NCI-H526 (cell line): ENCODE measurements at regions not wholly inside any gene's neighbourhood (a gene's known extent, or its start where the extent isn't known, plus 50 kb on each side); places are given as distances from the start of the nearest gene placed in this dataset.
"Not testable (repeated sequence)": the region's sequence is repeated elsewhere in the genome, so short reads cannot be mapped to it uniquely, and the experiment has no call there.

ENCODE experiments used
- DNase-seq, 2 experiments: peaks; one replicate each; lab custom pipeline; 2025; lab: John Stamatoyannopoulos, UW

DNA sequence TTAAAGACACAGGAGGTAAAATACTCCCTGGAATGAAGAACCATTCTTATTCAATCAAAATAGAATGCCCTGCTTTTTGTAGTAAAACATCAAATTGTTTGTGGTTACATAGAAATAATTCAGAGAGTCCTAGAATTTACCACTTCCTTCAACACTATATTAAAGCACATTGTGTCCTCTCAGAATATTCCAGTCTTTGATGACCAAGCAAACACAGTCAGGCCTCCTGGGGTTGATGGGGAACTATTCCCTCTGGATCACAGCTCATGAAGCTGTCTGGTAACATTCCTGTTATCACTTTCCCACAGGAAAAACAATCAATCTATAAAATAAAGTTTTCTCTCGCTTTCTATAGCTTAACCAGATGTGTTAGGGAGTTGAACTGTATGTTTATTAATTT, 389.3 kb downstream of the KCNA4 start:
- no peak for DNase-seq

DNA sequence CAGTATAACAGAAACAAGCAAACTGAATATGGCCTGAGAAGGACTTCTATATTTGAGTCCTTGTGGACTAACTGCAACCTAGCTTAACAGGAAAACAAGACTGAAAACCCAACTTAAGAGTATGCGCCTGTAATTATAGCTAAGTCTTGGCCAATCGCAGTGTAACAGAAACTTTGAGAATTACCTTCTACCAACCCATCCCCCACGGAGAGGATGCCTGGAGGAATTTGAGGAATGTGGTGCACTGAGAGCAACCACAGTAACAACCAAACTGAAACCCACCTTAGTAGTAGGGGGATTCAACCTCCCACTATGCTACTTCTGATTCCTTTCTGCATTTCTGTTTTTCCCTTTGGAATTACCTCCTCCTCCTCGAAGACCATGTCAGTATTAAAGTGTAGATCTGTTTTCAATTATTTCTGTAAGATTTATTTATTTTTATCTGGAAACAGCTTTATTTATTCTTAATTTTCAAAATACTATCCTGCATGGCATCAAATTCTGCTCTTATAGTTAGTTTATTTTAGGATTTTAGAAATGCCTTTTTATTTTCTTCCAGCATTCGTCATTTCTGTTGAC, 393.6 kb downstream of the KCNA4 start:
- DNase-seq = no peak

DNA sequence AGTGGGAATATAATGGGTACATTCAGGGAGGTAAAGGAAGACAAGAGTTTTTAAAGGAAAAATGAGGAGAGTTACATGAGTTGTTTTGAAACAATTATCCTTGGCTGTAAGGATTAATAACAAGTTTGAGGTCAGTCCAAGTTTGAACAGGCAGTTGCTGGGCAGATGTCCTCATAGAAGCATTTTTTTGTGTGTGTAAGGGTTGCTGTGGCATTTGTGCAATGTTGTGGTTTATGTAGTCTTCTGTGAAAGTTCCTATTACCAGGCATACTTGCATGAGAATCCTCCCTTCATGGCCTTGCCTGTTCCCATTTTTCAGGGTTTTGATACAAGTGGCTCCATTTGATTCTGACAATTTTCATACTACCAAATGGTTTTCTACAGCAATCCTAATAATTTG, 400.2 kb downstream of the KCNA4 start:
- DNase-seq = no peak

DNA sequence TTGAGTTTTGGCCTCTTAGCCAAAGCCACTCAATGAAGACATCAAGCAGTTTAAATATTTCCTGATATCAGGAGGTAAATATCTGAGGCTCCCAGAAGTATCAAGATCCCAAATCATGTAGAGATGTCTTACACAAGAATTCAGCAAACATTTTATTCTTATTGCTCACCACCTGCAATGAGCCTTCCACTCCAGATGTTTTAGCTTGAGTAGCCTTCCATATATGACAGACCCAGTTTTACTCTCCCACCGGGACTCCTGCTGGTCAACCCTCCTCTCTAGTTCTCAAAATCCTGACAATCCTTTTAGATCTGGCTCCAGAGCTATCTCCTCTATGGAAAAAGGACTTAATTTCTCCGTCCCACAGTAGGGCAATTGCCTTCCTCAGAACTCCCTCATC, 404.4 kb downstream of the KCNA4 start:
- no peak for DNase-seq

DNA sequence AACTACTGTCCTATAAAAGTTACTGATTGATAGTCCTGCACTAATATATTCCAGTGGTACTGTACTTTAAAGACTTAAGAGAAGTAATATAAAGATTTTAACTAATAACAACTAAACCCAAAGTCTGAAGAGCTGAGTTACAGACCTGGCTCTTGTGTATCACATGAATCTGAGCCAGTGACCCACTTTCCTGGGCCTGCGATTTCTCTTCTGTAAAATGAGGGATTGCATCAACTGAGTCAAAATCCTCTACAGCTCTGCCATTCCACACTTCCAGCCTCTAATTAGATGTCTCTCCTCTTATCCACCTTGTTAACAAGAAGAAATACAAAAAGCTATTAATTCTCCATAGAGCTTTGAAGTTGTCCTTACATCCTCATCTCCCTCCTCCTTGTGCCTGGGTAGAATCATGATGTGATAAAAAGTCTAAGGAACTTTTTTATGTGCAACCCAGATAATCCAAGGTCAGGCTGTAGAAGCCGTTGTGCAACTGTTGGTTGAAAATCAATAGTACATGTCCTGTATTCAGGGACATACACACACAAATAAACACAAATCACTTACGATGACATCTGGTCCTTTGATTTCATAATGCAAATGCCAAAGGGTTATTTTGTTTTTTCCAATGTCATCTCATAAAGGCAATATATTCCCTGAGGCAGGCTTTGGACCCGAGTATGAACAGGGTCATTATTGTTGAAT, 410.3 kb downstream of the KCNA4 start:
- DNase-seq = no peak

DNA sequence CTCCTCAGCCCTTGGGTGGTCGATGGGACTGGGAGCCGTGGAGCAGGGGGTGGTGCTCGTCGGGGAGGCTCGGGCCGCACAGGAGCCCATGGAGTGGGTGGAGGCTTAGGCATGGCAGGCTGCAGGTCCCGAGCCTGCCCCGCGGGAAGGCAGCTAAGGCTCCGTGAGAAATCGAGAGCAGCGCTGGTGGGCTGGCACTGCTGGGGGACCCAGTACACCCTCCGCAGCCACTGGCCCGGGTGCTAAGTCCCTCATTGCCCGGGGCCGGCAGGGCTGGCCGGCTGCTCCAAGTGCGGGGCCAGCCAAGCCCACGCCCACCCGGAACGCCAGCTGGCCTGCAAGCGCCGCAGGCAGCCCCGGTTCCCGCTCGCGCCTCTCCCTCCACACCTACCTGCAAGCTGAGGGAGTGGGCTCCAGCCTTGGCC, 416.7 kb downstream of the KCNA4 start:
- DNase-seq = not testable (repeated sequence)

DNA sequence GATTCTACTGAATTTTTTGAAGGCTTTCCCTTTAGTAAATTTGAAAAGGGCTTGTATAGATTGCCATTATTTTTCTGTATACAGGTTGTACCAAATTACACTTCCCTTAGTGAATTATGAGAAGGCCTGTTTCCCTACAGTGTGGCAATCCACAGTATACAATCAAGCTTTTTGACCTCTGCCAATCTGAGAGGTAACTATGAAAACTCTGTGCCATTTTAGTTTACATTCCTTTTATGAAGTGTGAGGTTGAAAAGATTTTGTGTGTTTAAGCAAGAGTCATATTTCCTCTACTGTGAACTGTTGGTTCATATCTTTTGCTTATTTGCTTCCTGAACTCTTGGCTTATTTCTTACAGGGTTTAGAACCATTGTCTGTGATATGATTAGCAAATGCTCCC, 432.5 kb downstream of the KCNA4 start:
- no peak for DNase-seq

DNA sequence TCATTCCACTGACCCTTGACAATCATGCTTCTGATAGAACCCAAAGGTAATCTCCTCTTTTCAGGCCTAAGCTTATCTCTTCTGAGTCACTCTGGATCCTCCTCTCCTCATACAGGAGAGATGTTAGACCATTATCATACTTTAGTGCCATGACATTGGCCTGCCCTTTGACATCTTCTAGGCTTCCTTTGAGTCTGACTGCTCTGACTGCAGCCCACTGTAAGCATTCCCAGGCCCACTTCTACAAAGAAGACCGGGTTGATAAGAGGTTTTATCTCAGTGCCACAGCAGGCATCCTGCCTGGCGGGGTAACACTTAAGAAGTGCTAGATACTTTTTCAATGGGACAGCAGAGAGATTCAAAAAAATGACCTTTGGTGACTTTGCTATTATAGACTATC, 438.0 kb downstream of the KCNA4 start:
- DNase-seq = no peak

DNA sequence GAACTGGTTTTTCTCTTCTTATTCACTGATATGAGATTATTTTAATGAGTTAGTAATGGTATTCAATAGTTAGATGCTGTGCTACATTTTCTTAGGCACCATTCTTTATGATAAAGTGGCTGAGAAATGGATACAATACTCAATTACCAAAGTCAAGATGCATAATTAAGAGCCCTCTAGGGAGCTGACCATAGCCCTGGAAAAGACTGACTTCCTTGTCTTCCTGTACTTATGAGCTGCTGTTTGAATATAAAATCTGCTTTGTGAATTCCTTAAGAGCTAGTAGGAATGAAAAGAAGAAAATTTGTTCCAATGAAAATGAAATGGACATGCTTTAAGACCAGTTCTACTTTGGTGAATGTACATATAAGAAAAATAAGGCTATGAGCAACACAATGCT, 452.3 kb downstream of the KCNA4 start:
- no peak for DNase-seq

DNA sequence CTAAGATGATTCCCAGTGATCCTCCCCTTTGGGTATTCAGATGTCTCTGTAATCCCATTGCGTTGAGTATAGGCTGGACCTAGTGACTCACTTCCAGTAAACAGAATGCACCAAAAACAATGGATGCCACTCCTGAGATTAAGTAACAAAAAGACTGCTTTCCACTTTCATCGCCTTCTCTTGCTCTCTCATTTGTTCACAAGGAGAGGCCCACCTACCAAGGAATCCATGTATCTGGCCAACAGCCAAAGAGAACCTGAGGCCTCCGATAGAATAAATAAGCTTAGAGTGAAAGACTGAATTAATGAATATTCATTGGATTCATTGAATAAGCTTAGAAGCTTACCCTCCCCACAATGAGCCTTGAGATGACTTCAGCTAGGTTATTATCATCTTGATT, 454.6 kb downstream of the KCNA4 start:
- DNase-seq = no peak

DNA sequence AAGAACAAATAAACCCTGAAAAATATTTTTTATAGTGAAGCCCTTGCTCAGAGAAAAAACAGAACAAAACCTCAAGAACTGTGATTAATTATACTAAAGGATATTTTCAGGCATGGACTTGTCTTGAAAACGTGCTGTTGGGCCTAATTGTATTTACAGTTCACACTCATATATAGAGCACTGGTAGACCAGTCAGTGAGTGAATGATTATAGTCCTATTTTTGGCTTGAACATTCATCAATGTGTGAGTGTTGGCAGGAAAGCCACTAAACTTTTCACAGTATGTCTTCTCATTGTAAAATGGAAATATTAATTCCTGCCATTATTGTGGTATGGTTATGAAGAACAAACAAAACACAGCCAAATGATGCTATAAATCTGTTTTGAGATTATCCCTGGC, 462.8 kb downstream of the KCNA4 start:
- DNase-seq = peak; percentile 30 to 35

DNA sequence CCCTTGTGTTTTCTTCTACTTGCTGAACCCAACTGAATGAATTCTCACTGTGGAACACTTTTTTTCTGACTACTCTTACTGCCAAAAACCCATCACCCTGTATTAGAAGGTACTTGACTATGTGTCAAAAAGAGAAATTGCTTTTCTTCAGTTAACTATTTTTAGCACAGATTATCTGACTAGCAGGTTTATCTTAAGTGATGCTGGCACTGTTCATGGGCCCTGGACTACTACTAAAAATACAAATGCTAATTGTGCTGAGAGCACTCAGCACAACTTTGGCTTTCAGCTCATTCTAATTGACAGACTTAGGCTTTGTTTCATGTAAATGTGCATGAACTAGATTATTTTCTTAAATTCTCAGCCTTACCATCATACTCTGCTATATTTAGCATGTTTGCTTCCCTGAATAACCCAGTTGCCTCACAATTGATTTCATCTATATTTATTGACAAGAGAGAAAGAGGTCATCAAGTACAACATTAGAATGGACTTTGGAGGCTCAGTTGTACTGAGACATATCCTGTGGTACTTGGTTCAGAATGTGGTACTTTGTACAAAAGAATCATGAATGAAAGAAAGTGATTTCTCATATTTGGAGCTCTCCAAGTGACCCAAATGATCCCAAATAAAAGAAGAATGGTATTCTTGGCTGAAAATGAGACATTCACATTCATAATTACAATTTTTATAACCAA, 478.3 kb downstream of the KCNA4 start:
- no peak for DNase-seq

DNA sequence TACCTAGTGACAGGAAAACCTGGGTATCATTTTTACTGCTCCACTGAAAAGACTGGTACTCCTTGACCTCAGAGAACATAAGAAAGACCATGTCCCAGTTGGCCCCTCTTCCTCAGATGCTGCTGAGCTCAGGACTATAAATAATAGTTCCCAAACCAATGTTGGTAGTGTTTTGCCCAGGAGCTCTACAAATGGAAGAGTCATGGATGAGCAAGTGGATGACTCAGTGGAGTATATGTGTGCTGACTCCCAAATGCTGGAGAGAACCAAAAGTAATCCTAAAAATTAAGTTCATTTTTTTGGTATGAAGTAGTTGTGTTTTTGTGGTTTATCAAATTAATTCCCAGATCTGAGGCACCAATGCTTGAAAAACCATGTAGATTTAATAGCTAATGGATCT, 482.0 kb downstream of the KCNA4 start:
- DNase-seq = no peak

DNA sequence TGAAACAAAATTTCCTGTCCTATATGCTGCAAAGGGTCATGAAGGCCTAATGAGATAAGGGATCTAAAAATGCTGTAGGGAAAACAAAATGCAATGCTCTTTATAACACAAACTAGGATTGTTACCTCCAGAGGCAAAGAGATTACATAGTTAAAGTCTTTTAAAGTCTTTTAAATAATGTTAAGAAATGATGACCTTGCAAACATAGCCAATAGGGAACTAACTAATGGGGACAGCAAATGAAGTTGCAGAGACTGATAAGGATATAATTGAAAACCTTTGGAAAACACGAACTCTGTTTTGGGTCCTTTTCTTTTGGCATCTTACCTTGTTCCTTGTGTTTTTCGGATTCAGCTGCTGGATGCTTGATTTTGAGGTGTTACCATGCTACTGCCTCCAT, 485.9 kb downstream of the KCNA4 start:
- DNase-seq = no peak

DNA sequence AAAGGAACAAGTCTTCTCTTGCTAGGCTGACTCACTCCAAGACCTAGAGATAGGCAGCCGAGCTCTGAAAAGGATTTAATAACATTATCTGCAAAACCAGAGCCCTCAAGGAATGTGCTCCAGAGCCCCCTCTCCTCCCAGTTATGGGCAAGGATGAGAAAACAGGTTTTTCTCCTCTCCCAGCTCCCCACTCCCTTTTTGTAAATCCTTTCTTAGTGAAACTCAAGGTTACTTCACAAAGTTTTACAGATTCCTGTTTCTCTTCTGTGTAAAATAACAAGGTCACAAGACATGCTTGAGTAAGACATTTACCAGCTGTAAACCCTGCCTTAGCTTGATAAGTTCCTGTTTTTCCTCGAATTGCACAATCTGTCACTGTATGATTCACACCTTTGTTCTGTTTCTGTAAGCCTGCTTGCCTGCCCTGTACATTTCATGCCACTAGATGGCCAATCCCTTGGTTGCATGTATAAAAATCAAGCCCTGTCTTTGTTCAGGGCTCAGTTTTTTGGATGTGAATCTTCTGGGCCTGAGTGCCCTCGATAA, 489.4 kb downstream of the KCNA4 start:
- no peak for DNase-seq

DNA sequence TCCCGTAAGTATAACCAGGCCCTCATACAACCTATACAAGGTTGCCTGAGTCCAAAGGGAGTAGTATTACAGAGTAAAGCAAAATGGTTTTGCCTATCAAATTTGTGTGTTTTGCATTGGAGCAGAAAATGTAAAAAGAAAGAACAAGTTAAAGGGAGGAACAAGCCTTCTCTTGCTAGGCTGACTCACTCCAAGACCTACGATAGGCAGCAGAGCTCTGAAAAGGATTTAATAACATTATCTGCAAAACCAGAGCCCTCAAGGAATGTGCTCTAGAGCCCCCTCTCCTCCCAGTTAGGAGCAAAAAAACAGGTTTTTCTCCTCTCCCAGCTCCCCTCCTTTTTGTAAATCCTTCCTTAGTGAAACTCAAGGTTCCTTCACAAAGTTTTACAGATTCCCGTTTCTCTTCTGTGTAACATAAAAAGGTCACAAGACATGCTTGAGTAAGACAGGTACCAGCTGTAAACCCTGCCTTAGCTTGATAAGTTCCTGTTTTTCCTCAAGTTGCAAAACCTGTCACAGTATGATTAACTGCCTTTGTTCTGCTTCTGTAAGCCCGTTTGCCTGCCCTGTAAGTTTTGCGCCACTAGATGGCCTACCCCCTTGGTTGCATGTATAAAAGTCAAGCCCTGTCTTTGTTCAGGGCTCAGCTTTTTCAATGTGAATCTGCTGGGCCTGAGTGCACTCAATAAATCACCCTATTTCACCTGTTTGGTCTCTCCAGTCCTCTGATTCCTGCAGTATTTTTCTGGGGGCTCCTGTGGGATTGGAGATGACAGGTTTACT, 498.2 kb downstream of the KCNA4 start:
- peak; percentile 9 to 14 for DNase-seq

DNA sequence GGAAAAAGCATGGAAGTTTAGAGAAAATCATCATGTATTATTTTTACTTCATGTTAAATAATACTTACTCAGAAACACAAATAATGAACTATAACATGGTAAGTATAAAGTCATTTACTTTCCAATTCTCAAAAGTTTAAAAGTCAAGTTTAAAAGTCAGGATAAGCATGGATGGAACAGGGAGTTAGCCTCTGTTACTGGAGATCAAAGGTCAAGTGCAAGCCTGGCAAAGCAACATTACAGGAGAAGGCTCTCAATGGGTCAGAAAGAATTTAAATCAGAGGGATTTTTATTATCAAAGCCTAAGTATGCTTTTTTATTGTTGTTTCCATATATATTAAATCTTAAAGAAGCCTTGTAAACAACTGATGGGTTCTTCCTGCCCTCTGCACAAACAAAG, 505.4 kb downstream of the KCNA4 start:
- DNase-seq = no peak

DNA sequence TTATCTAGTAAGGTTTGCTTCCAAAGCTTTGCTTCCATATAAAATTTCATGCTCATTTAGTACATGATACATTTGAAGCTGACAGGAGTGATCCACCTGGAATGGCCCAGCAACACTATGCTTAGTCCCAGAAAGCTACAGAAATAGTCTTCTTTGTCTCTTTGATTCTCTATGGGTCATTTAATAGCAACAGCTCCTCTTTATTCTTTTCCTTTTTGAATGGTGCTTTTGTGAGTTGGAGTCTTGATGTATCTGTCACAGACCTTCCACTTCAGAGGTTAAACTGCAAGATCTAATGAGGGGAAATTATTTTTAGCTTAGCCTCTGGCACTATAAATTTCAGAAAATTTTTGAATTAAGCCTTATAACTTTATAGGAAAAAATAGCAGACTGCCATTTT, 509.5 kb downstream of the KCNA4 start:
- DNase-seq = no peak

DNA sequence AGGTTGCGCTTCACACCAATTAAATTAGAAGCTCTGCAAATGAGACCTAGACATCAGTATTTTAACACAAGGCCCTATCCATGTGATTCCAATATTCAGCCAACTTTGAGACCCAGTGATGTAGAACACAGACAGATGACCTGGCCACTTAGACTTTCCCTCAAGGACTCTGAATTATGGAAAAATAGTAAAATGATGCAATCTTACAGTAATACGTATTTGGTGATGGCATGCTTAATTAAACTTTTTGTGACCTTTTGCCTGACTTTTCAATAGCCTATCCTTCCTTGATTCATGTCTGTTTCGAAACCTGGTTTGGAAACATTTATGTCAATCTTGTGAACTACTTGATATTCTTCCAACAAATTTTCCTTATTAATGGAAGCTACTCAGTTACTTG, 521.2 kb downstream of the KCNA4 start:
- no peak for DNase-seq

DNA sequence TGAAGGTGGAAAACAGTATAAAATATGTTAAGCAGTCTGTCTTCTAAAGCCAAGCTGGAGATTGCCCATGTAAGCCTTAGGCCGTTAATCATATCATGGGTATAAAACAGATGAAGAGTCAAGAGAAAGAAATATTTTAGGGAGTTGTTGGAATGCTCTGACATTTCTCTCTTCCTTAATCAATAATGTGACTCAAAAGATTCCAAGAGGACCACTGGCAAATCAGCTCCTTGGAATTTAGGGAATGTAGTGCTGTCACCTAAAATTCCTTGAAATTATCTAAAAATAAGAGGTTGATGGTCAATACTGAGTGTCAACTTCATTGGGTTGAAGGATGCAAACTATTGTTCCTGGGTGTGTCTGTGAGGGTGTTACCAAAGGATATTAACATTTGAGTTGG, 525.9 kb downstream of the KCNA4 start:
- DNase-seq = no peak

DNA sequence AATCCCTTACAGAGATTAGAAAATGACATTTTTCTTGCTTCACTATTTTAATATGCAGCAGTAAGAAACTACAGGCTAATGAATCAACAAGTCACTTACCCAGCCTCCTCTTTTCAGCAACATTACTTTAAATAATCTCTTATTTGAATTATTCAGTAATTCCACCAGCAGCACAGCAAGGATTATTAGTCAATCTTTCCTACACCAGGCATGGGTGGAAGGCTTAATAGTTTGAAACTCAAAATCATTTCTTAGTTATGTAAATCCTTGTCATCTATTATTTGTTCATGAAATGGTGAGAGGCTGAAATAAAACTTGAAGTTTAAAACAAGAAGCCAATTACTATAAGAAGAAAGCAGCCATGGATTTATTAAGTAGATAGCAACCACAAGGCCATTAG, 530.5 kb downstream of the KCNA4 start:
- DNase-seq = no peak

DNA sequence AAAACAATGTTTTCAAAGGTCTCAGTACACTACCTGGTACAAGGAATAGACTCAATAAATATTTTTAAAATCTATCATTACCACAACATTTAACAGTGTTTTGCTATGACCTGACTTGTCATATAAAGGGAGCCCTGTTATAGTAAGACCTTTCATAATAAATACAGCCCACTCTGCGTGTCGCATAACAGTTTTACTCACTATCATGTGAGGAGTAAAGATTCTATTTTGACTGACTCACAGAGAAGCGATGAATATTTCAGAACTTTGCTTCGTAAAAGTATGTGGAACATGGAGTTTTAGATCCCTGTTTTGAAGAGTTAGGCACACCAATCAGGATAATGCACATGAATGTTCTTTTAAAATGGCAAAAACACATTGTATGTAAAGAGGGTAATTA, 531.2 kb downstream of the KCNA4 start:
- DNase-seq = no peak

DNA sequence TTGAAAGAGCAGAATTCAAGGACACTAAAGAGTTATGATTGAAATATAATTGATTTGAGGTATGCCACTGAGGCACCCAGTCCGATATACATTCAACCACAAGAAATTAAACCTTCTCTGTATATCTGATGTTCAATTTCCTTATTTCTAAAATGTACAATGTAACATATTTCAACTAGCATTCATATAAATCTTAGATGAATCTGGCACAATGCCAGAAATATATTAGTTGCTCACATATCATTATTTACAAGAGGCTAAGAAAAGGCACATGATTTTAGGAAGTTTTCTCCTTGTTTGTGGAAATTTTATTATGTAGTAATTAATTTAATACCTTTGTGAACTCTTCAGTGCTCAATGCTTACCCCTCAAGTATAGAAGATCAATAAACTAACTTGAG, 532.3 kb downstream of the KCNA4 start:
- DNase-seq = no peak
